ENCODE measurements at regions not wholly inside any gene's neighbourhood (a gene's known extent, or its start where the extent isn't known, plus 50 kb on each side); places are given as distances from the start of the nearest gene placed in this dataset.

DNA sequence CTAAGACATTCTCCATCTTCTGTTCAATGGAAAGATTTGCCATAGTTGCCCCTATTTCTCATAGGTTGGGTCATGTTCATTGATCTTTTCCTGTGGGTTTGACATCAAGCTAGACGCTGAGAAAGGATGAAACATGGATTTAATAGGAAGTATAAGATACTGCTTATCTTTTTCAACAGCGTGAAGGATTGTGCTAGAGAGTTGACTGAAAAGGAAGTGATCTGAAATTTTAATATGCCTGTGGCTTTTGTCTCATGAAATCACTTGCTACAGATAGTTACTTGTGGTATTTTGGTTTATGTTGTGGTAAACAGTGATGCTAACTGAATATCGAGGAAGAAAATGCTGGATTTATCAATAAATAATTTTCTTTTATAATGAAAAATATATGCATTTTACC, 442.9 kb downstream of the EDEM1 start:
- Histone ChIP-seq H3K27ac (ENCODE audit: low read length) (no peak overlapping the region), H3K36me3 (ENCODE audit: insufficient read depth, low read length) (no peaks in the 10 kb centered on the region), H3K9me2 (ENCODE audit: insufficient read depth, low read length) (no peaks in the 10 kb centered on the region), H2AFZ (ENCODE audit: low read depth, low read length) (no peak overlapping the region), H4K20me1 (ENCODE audit: insufficient read depth) (no peaks in the 10 kb centered on the region), H3K9me3 (ENCODE audit: low read length) (no peaks in the 10 kb centered on the region), H3F3A (ENCODE audit: insufficient read depth, low read length, poor library complexity, severe bottlenecking) (no peaks in the 10 kb centered on the region), H3K4me2 (ENCODE audit: low read length) (no peak overlapping the region), H3K4me3 (ENCODE audit: low read length) (no peak overlapping the region), H3K9ac (ENCODE audit: low read length) (no peak overlapping the region), H3K27me3 (ENCODE audit: insufficient read depth, low read depth, low read length) (no peaks in the 10 kb centered on the region), H3K79me2 (replicated peaks; ENCODE audit: insufficient read depth, low read length) (no peaks in the 10 kb centered on the region)
- TF ChIP-seq TAF1 (IDR thresholded peaks at IDR 0.05; ENCODE audit: low read depth) (no peak), MXI1 (conservative IDR thresholded peaks at IDR 0.05; ENCODE audit: poor library complexity, severe bottlenecking) (no peak), RAD21 (conservative IDR thresholded peaks at IDR 0.05) (no peak), EP300 (conservative IDR thresholded peaks at IDR 0.05; ENCODE audit: poor library complexity, severe bottlenecking) (no peak), SMC3 (conservative IDR thresholded peaks at IDR 0.05; ENCODE audit: poor library complexity) (no peak), EZH2 (IDR thresholded peaks at IDR 0.05; ENCODE audit: borderline replicate concordance, insufficient read depth, low read length, poor library complexity, severe bottlenecking) (no peak), POLR2AphosphoS5 (IDR thresholded peaks at IDR 0.05) (no peak)
- TF ChIP-seq, protein P1, sequence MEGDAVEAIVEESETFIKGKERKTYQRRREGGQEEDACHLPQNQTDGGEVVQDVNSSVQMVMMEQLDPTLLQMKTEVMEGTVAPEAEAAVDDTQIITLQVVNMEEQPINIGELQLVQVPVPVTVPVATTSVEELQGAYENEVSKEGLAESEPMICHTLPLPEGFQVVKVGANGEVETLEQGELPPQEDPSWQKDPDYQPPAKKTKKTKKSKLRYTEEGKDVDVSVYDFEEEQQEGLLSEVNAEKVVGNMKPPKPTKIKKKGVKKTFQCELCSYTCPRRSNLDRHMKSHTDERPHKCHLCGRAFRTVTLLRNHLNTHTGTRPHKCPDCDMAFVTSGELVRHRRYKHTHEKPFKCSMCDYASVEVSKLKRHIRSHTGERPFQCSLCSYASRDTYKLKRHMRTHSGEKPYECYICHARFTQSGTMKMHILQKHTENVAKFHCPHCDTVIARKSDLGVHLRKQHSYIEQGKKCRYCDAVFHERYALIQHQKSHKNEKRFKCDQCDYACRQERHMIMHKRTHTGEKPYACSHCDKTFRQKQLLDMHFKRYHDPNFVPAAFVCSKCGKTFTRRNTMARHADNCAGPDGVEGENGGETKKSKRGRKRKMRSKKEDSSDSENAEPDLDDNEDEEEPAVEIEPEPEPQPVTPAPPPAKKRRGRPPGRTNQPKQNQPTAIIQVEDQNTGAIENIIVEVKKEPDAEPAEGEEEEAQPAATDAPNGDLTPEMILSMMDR (IDR thresholded peaks at IDR 0.05; ENCODE audit: poor library complexity, severe bottlenecking), result no peak
- TF ChIP-seq, protein P2, sequence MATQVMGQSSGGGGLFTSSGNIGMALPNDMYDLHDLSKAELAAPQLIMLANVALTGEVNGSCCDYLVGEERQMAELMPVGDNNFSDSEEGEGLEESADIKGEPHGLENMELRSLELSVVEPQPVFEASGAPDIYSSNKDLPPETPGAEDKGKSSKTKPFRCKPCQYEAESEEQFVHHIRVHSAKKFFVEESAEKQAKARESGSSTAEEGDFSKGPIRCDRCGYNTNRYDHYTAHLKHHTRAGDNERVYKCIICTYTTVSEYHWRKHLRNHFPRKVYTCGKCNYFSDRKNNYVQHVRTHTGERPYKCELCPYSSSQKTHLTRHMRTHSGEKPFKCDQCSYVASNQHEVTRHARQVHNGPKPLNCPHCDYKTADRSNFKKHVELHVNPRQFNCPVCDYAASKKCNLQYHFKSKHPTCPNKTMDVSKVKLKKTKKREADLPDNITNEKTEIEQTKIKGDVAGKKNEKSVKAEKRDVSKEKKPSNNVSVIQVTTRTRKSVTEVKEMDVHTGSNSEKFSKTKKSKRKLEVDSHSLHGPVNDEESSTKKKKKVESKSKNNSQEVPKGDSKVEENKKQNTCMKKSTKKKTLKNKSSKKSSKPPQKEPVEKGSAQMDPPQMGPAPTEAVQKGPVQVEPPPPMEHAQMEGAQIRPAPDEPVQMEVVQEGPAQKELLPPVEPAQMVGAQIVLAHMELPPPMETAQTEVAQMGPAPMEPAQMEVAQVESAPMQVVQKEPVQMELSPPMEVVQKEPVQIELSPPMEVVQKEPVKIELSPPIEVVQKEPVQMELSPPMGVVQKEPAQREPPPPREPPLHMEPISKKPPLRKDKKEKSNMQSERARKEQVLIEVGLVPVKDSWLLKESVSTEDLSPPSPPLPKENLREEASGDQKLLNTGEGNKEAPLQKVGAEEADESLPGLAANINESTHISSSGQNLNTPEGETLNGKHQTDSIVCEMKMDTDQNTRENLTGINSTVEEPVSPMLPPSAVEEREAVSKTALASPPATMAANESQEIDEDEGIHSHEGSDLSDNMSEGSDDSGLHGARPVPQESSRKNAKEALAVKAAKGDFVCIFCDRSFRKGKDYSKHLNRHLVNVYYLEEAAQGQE (IDR thresholded peaks at IDR 0.05; ENCODE audit: borderline replicate concordance), result no peak

GRCh38 chr3:5633960-5634359, 446.5 kb downstream of the EDEM1 start:
- Histone ChIP-seq H3K36me3 (ENCODE audit: insufficient read depth, low read length) (no peaks in the 10 kb centered on the region), H3K4me3 (ENCODE audit: low read length) (no peak overlapping the region), H3K9me3 (ENCODE audit: low read length) (no peaks in the 10 kb centered on the region), H3K27ac (ENCODE audit: low read length) (no peak overlapping the region), H3K79me2 (replicated peaks; ENCODE audit: insufficient read depth, low read length) (no peaks in the 10 kb centered on the region), H3F3A (ENCODE audit: insufficient read depth, low read length, poor library complexity, severe bottlenecking) (no peaks in the 10 kb centered on the region), H3K9ac (ENCODE audit: low read length) (no peak overlapping the region), H3K4me2 (ENCODE audit: low read length) (no peak overlapping the region), H3K27me3 (ENCODE audit: insufficient read depth, low read depth, low read length) (no peaks in the 10 kb centered on the region), H3K9me2 (ENCODE audit: insufficient read depth, low read length) (no peaks in the 10 kb centered on the region), H2AFZ (ENCODE audit: low read depth, low read length) (no peak overlapping the region), H4K20me1 (ENCODE audit: insufficient read depth) (no peaks in the 10 kb centered on the region)
- TF ChIP-seq, protein P2 (IDR thresholded peaks at IDR 0.05; ENCODE audit: borderline replicate concordance), result no peak
- no peak for TF ChIP-seq SMC3 (conservative IDR thresholded peaks at IDR 0.05; ENCODE audit: poor library complexity)
- no peak for TF ChIP-seq EP300 (conservative IDR thresholded peaks at IDR 0.05; ENCODE audit: poor library complexity, severe bottlenecking)
- no peak for TF ChIP-seq EZH2 (IDR thresholded peaks at IDR 0.05; ENCODE audit: borderline replicate concordance, insufficient read depth, low read length, poor library complexity, severe bottlenecking)
- TF ChIP-seq MXI1 (conservative IDR thresholded peaks at IDR 0.05; ENCODE audit: poor library complexity, severe bottlenecking), result no peak
- TF ChIP-seq POLR2AphosphoS5 (IDR thresholded peaks at IDR 0.05), result no peak
- TF ChIP-seq RAD21 (conservative IDR thresholded peaks at IDR 0.05), result no peak
- no peak for TF ChIP-seq TAF1 (IDR thresholded peaks at IDR 0.05; ENCODE audit: low read depth)
- TF ChIP-seq, protein P1 (IDR thresholded peaks at IDR 0.05; ENCODE audit: poor library complexity, severe bottlenecking), result no peak
